GM18870 (cell line): ENCODE measurements at regions not wholly inside any gene's neighbourhood (a gene's known extent, or its start where the extent isn't known, plus 50 kb on each side); places are given as distances from the start of the nearest gene placed in this dataset.
A peak's percentile ranks its signal among the peaks of the same experiment; 100 is the strongest.

Source experiments
- ATAC-seq: cut with Tn5 transposase; IDR thresholded peaks from one replicate; pipeline ENCODE4 v1.9.1; 2021; ENCODE audit warnings: moderate library complexity; ENCODE audit not compliant: unreplicated experiment

GRCh38 chr3:117898722-117899522, 1135.7 kb downstream of the IGSF11 start:
- peak; percentile 67 for ATAC-seq

GRCh38 chr3:117903226-117903625, 1131.4 kb downstream of the IGSF11 start:
- no peak for ATAC-seq

- ATAC-seq, result no peak
Measured at GRCh38 chr3:117910820-117911521, 1123.7 kb downstream of the IGSF11 start.

GRCh38 chr3:117912352-117912751, 1122.3 kb downstream of the IGSF11 start:
- ATAC-seq, result no peak

- no peak for ATAC-seq
Measured at GRCh38 chr3:117914540-117915100, 1120.0 kb downstream of the IGSF11 start.

GRCh38 chr3:117916839-117917238, 1117.8 kb downstream of the IGSF11 start:
- no peak for ATAC-seq

GRCh38 chr3:117919621-117920020, 1115.0 kb downstream of the IGSF11 start:
- ATAC-seq, result no peak

GRCh38 chr3:117920253-117920898, 1114.3 kb downstream of the IGSF11 start:
- ATAC-seq, result no peak

GRCh38 chr3:117921411-117921810, 1113.2 kb downstream of the IGSF11 start:
- ATAC-seq, result no peak

GRCh38 chr3:117922039-117922438, 1112.6 kb downstream of the IGSF11 start:
- no peak for ATAC-seq

- ATAC-seq, result no peak
Measured at GRCh38 chr3:117926819-117927218, 1107.8 kb downstream of the IGSF11 start.

GRCh38 chr3:117927825-117928224, 1106.8 kb downstream of the IGSF11 start:
- no peak for ATAC-seq

- no peak for ATAC-seq
Measured at GRCh38 chr3:117928836-117929235, 1105.8 kb downstream of the IGSF11 start.

GRCh38 chr3:117932441-117932840, 1102.2 kb downstream of the IGSF11 start:
- no peak for ATAC-seq

- no peak for ATAC-seq
Measured at GRCh38 chr3:117936159-117936558, 1098.5 kb downstream of the IGSF11 start.

- no peak for ATAC-seq
Measured at GRCh38 chr3:117938974-117939373, 1095.7 kb downstream of the IGSF11 start.

GRCh38 chr3:117939425-117940027, 1095.1 kb downstream of the IGSF11 start:
- ATAC-seq, result no peak

GRCh38 chr3:117941015-117941414, 1093.6 kb downstream of the IGSF11 start:
- ATAC-seq, result no peak

GRCh38 chr3:117941756-117942155, 1092.9 kb downstream of the IGSF11 start:
- no peak for ATAC-seq

GRCh38 chr3:117954131-117954530, 1080.5 kb downstream of the IGSF11 start:
- ATAC-seq, result no peak

- no peak for ATAC-seq
Measured at GRCh38 chr3:117955196-117955595, 1079.5 kb downstream of the IGSF11 start.
